ENCODE measurements at regions not wholly inside any gene's neighbourhood (a gene's known extent, or its start where the extent isn't known, plus 50 kb on each side); places are given as distances from the start of the nearest gene placed in this dataset.
A peak's percentile ranks its signal among the peaks of the same experiment; 100 is the strongest.

GRCh38 chr20:10769700-10770099 lies 95.9 kb upstream of the JAG1 start:
- DNase-seq (ENCODE audit: insufficient read length, low spot score) (no peak), FAIRE-seq (no peak)
- TF ChIP-seq POLR2A (IDR thresholded peaks at IDR 0.05; ENCODE audit: low read depth, low read length) (no peak), POLR2AphosphoS5 (IDR thresholded peaks at IDR 0.05; ENCODE audit: low read depth, low read length) (no peak), POU2F2 (IDR thresholded peaks at IDR 0.05; ENCODE audit: low read depth, low read length) (no peak)

DNA sequence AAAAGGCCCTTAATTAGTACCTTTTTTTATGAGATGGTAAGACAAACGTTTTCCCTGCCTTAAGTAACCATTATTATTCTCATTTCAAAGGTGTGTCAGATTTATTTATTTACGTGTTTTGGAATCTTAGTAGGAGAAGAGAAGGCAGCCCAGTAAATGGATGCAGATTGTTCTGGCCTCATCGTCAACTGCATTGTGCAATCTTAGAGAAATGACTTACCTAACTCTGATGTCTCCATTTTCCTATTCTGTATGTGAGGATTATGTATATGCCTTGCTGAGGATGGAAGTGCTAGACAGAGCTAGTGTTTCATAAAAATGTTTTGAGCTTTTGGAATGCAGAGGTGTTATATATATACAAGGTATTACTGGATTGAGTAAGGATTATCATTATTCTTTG lies 97.0 kb upstream of the JAG1 start:
- DNase-seq (ENCODE audit: insufficient read length, low spot score): no peak
- TF ChIP-seq POLR2AphosphoS5 (IDR thresholded peaks at IDR 0.05; ENCODE audit: low read depth, low read length): no peak
- FAIRE-seq: no peak

DNA sequence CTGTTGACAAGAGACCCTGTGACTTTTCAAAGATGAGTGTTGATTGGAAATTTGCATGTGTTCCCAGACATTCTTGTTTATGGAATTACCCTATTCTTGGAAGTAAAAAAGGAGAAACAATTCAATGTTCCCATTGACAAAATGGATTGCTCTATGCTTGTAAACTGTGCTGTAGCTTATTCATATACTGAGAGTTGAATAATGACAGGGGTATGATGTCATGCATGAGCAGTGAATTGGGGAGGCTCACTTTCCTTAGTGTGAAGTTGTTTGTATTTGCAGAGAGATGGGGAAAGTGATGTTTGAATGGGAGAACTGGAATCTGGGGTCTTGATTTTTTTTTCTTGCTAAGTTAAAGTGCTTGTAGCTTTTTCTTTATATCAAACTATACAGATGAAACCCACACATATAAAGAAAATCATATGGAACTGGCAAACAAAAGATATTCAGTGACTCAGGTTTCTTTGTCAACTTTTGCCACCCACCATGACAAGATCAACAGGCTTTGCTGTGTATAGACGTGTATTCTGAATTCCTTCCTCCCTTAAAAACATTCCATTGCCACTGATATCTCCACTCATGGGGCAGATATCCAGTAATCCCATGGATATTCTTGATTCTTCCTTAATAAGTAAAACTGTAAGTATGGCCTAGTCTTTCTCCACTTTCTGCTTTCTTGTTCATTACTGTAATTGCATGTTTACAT lies 97.8 kb upstream of the JAG1 start:
- DNase-seq (ENCODE audit: insufficient read length, low spot score) (no peak), FAIRE-seq (no peak)
- TF ChIP-seq TAF1 (IDR thresholded peaks at IDR 0.05; ENCODE audit: low read depth, low read length) (no peak), POU2F2 (IDR thresholded peaks at IDR 0.05; ENCODE audit: low read depth, low read length) (no peak), SPI1 (IDR thresholded peaks at IDR 0.05; ENCODE audit: low read depth, low read length) (no peak), POLR2AphosphoS5 (IDR thresholded peaks at IDR 0.05; ENCODE audit: low read depth, low read length) (no peak), POLR2A (IDR thresholded peaks at IDR 0.05; ENCODE audit: low read depth, low read length) (no peak), PAX5 (IDR thresholded peaks at IDR 0.05; ENCODE audit: insufficient read depth, low read length, severe bottlenecking) (no peak)

- DNase-seq (ENCODE audit: insufficient read length, low spot score) (no peak), FAIRE-seq (no peak)
- TF ChIP-seq PAX5 (IDR thresholded peaks at IDR 0.05; ENCODE audit: insufficient read depth, low read length, severe bottlenecking) (no peak), POLR2A (IDR thresholded peaks at IDR 0.05; ENCODE audit: low read depth, low read length) (no peak), SPI1 (IDR thresholded peaks at IDR 0.05; ENCODE audit: low read depth, low read length) (no peak), POLR2AphosphoS5 (IDR thresholded peaks at IDR 0.05; ENCODE audit: low read depth, low read length) (no peak), TAF1 (IDR thresholded peaks at IDR 0.05; ENCODE audit: low read depth, low read length) (no peak), POU2F2 (IDR thresholded peaks at IDR 0.05; ENCODE audit: low read depth, low read length) (no peak)
Observed at GRCh38 chr20:10774357-10774943, 100.7 kb upstream of the JAG1 start.

DNA sequence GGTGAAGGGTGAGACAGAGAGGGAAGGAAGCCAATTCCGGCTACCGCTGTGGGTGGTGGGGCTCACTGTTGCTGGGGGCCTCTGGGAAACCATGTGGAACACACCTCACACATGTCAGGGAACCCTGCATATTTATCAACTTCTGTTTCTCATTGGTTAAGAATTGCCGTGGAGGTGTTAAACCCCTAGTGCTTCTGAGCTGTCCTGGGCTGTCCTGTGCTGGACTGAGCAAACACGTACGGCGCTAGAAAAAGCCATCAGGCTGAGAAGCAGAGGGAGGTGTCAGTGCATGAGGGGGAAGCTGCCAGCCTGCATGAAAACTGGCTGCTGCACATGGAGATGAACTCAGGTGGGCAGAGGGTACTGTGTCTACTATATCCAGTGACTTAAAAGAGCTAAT lies 103.9 kb upstream of the JAG1 start:
- DNase-seq (ENCODE audit: insufficient read length, low spot score) (no peak), FAIRE-seq (no peak)
- TF ChIP-seq TAF1 (IDR thresholded peaks at IDR 0.05; ENCODE audit: low read depth, low read length) (no peak), POLR2A (IDR thresholded peaks at IDR 0.05; ENCODE audit: low read depth, low read length) (no peak), PAX5 (IDR thresholded peaks at IDR 0.05; ENCODE audit: insufficient read depth, low read length, severe bottlenecking) (no peak), POLR2AphosphoS5 (IDR thresholded peaks at IDR 0.05; ENCODE audit: low read depth, low read length) (no peak), POU2F2 (IDR thresholded peaks at IDR 0.05; ENCODE audit: low read depth, low read length) (no peak), SPI1 (IDR thresholded peaks at IDR 0.05; ENCODE audit: low read depth, low read length) (no peak)

DNA sequence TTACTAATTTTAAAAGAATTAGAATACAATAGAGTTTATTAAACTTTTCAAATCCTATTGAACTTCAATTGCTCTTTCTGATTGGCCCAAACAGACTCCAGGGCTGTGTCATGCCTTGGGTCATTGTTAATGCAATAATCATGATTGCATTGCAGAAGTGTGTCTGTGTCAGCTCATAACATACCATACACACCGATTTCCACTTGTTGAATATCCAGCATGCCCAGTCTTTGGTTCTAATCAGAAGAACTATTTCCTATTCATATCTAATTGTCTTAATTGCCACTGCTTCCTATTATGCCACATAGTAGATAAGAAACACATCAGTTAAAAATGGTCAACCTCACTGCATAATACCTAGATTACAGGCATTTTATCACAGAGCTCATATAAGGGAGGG lies 106.1 kb upstream of the JAG1 start:
- no peak for TF ChIP-seq SPI1 (IDR thresholded peaks at IDR 0.05; ENCODE audit: low read depth, low read length)
- TF ChIP-seq POLR2AphosphoS5 (IDR thresholded peaks at IDR 0.05; ENCODE audit: low read depth, low read length): no peak
- TF ChIP-seq PAX5 (IDR thresholded peaks at IDR 0.05; ENCODE audit: insufficient read depth, low read length, severe bottlenecking): no peak
- no peak for TF ChIP-seq POLR2A (IDR thresholded peaks at IDR 0.05; ENCODE audit: low read depth, low read length)
- TF ChIP-seq TAF1 (IDR thresholded peaks at IDR 0.05; ENCODE audit: low read depth, low read length): no peak
- TF ChIP-seq POU2F2 (IDR thresholded peaks at IDR 0.05; ENCODE audit: low read depth, low read length): no peak
- FAIRE-seq: no peak
- DNase-seq (ENCODE audit: insufficient read length, low spot score): no peak

DNA sequence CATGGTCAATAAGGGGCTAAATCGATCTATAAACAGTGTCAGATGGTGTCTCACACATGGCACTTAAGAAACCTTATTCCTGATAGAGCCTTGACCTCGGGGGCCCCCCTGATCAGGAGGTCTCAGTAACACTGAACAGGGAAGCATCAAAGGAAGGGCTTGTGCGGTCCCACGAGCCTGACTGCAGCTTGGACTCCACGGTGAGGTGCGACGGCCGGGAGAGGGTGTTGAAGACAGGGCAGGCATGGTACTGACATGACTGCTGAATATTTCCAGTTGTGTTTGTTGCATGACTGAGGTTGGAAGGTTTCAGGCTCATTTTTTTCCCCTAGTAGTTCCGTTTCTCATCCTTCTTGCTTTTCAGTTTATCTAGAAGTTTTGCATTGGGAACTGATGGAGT lies 107.1 kb upstream of the JAG1 start:
- FAIRE-seq: no peak
- TF ChIP-seq POLR2A (IDR thresholded peaks at IDR 0.05; ENCODE audit: low read depth, low read length) (no peak), SPI1 (IDR thresholded peaks at IDR 0.05; ENCODE audit: low read depth, low read length) (no peak)
- no peak for DNase-seq (ENCODE audit: insufficient read length, low spot score)

- TF ChIP-seq POU2F2 (IDR thresholded peaks at IDR 0.05; ENCODE audit: low read depth, low read length) (no peak), SPI1 (IDR thresholded peaks at IDR 0.05; ENCODE audit: low read depth, low read length) (peak; percentile 72)
- FAIRE-seq (no peak), DNase-seq (ENCODE audit: insufficient read length, low spot score) (no peak)
Observed at GRCh38 chr20:10781526-10781925, 107.7 kb upstream of the JAG1 start.

GRCh38 chr20:10783707-10784553 lies 110.1 kb upstream of the JAG1 start:
- DNase-seq (ENCODE audit: insufficient read length, low spot score) (no peak), FAIRE-seq (no peak)
- TF ChIP-seq POLR2A (IDR thresholded peaks at IDR 0.05; ENCODE audit: low read depth, low read length): no peak
- TF ChIP-seq PAX5 (IDR thresholded peaks at IDR 0.05; ENCODE audit: insufficient read depth, low read length, severe bottlenecking): no peak
- TF ChIP-seq POU2F2 (IDR thresholded peaks at IDR 0.05; ENCODE audit: low read depth, low read length): no peak
- TF ChIP-seq SPI1 (IDR thresholded peaks at IDR 0.05; ENCODE audit: low read depth, low read length): no peak
- no peak for TF ChIP-seq TAF1 (IDR thresholded peaks at IDR 0.05; ENCODE audit: low read depth, low read length)
- TF ChIP-seq POLR2AphosphoS5 (IDR thresholded peaks at IDR 0.05; ENCODE audit: low read depth, low read length): no peak

DNA sequence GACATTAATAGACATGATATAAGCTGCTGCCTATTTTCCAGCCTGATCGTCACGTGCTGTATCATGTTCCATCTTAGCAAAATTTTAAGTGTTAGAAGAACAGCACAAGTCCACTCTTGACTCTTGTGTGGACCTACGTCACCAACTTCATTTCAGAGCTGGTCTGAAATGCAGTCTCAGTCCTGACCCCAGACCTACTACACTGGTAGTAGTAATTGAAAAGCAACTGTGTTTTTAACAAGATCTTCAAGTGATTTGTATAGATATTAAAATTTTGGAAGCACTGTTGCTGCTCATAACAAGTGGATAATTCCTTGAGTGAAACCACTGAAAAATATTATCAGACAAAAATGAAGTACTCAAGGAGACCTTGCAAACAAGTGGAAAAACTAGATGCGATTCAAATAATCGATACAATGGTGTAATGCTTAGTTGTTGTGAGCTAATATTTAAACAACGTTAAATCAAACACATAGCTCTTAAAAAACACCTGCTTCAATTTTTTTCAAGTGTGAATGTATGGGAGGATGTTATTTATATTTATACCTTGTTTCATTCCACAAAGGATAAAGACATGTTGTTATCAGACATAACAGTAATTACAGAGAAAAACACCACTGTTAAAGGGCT lies 110.9 kb upstream of the JAG1 start:
- FAIRE-seq (no peak), DNase-seq (ENCODE audit: insufficient read length, low spot score) (no peak)
- no peak for TF ChIP-seq SPI1 (IDR thresholded peaks at IDR 0.05; ENCODE audit: low read depth, low read length)
- no peak for TF ChIP-seq POLR2A (IDR thresholded peaks at IDR 0.05; ENCODE audit: low read depth, low read length)
- TF ChIP-seq TAF1 (IDR thresholded peaks at IDR 0.05; ENCODE audit: low read depth, low read length): no peak
- no peak for TF ChIP-seq PAX5 (IDR thresholded peaks at IDR 0.05; ENCODE audit: insufficient read depth, low read length, severe bottlenecking)
- no peak for TF ChIP-seq POU2F2 (IDR thresholded peaks at IDR 0.05; ENCODE audit: low read depth, low read length)
- no peak for TF ChIP-seq POLR2AphosphoS5 (IDR thresholded peaks at IDR 0.05; ENCODE audit: low read depth, low read length)
